IgD-negative memory B cell (primary cell): ENCODE measurements at regions not wholly inside any gene's neighbourhood (a gene's known extent, or its start where the extent isn't known, plus 50 kb on each side); places are given as distances from the start of the nearest gene placed in this dataset.
"Not testable (repeated sequence)": the region's sequence is repeated elsewhere in the genome, so short reads cannot be mapped to it uniquely, and the experiment has no call there.

Experiments
- H3K27ac Mint-ChIP-seq, 3 donors: one replicate each; pipeline ENCODE4 v1.8.0; 2020 to 2022; ENCODE audit warnings: mild to moderate bottlenecking in 3 of 3, mixed read lengths in 3 of 3, moderate library complexity in 1 of 3
- H3K27me3 Mint-ChIP-seq: one replicate; pipeline ENCODE4 v1.8.0; 2021; ENCODE audit warnings: mixed read lengths
- H3K36me3 Mint-ChIP-seq: one replicate; pipeline ENCODE4 v1.8.0; 2020; ENCODE audit warnings: mild to moderate bottlenecking, mixed read lengths
- H3K4me1 Mint-ChIP-seq, 3 donors: one replicate each; pipeline ENCODE4 v1.8.0; 2020 to 2022; ENCODE audit warnings: mixed read lengths in 3 of 3, mild to moderate bottlenecking in 1 of 3
- H3K4me3 Mint-ChIP-seq, 4 donors: one replicate each; pipeline ENCODE4 v1.8.0; 2020 to 2022; ENCODE audit warnings: mild to moderate bottlenecking in 4 of 4, mixed read lengths in 4 of 4, moderate library complexity in 3 of 4
- H3K9me3 Mint-ChIP-seq, 3 donors: one replicate each; pipeline ENCODE4 v1.8.0; 2020 to 2021; ENCODE audit warnings: mixed read lengths in 3 of 3, mild to moderate bottlenecking in 1 of 3

- no peak overlapping the region for H3K27ac Mint-ChIP-seq
- peaks cover 2% of the 10 kb centered on the region for H3K36me3 Mint-ChIP-seq
- no peak overlapping the region for H3K4me3 Mint-ChIP-seq
These were observed 1756.8 kb upstream of the SEL1L start for GRCh38 chr14:83290447-83290846.

GRCh38 chr14:83291714-83292113 is 1758.1 kb upstream of the SEL1L start:
- Mint-ChIP-seq H3K9me3 (peaks cover 0 to 13% (median 0%) of the 10 kb centered on the region in 3 donors), H3K36me3 (peaks cover 2% of the 10 kb centered on the region), H3K27me3 (no peaks in the 10 kb centered on the region), H3K27ac (no peak overlapping the region), H3K4me1 (no peaks in the 10 kb centered on the region), H3K4me3 (no peak overlapping the region)

More at GRCh38 chr14:83290447-83290846, 1756.8 kb upstream of the SEL1L start:
- Mint-ChIP-seq H3K9me3 (peaks cover 0 to 13% (median 0%) of the 10 kb centered on the region in 3 donors), H3K27me3 (no peaks in the 10 kb centered on the region), H3K4me1 (no peaks in the 10 kb centered on the region)

- Mint-ChIP-seq H3K27me3 (no peaks in the 10 kb centered on the region), H3K36me3 (peaks cover 2% of the 10 kb centered on the region), H3K27ac (no peak overlapping the region), H3K9me3 (peaks cover 0 to 10% (median 1%) of the 10 kb centered on the region in 3 donors), H3K4me1 (no peaks in the 10 kb centered on the region), H3K4me3 (no peak overlapping the region)
These were observed 1761.3 kb upstream of the SEL1L start for GRCh38 chr14:83294941-83295340.

GRCh38 chr14:83297361-83297760 is 1763.7 kb upstream of the SEL1L start:
- Mint-ChIP-seq H3K4me3 (no peak overlapping the region), H3K9me3 (peaks cover 0 to 10% (median 1%) of the 10 kb centered on the region in 3 donors), H3K27ac (no peak overlapping the region), H3K36me3 (peaks cover 2% of the 10 kb centered on the region), H3K27me3 (no peaks in the 10 kb centered on the region), H3K4me1 (no peaks in the 10 kb centered on the region)

- H3K27ac Mint-ChIP-seq, H3K9me3 Mint-ChIP-seq, H3K4me1 Mint-ChIP-seq, H3K27me3 Mint-ChIP-seq, H3K36me3 Mint-ChIP-seq, H3K4me3 Mint-ChIP-seq: not testable (repeated sequence)
These were observed 1764.4 kb upstream of the SEL1L start for GRCh38 chr14:83298016-83298415.

- Mint-ChIP-seq H3K27me3 (no peaks in the 10 kb centered on the region), H3K4me1 (no peaks in the 10 kb centered on the region), H3K4me3 (no peak overlapping the region), H3K27ac (no peak overlapping the region), H3K36me3 (no peaks in the 10 kb centered on the region), H3K9me3 (peaks cover 0 to 8% (median 1%) of the 10 kb centered on the region in 3 donors)
These were observed 1766.9 kb upstream of the SEL1L start for GRCh38 chr14:83300476-83301064.

GRCh38 chr14:83301791-83302190 is 1768.1 kb upstream of the SEL1L start:
- H3K4me1 Mint-ChIP-seq = no peaks in the 10 kb centered on the region
- no peak overlapping the region for H3K4me3 Mint-ChIP-seq
- H3K27me3 Mint-ChIP-seq = no peaks in the 10 kb centered on the region
- no peak overlapping the region for H3K27ac Mint-ChIP-seq
- no peaks in the 10 kb centered on the region for H3K36me3 Mint-ChIP-seq
- H3K9me3 Mint-ChIP-seq = peaks cover 0 to 8% (median 4%) of the 10 kb centered on the region in 3 donors

- no peaks in the 10 kb centered on the region for H3K27me3 Mint-ChIP-seq
- H3K36me3 Mint-ChIP-seq = no peaks in the 10 kb centered on the region
- H3K4me1 Mint-ChIP-seq = no peaks in the 10 kb centered on the region
- H3K9me3 Mint-ChIP-seq = peaks cover 3 to 7% (median 6%) of the 10 kb centered on the region in 3 donors
- H3K4me3 Mint-ChIP-seq = no peak overlapping the region
- no peak overlapping the region for H3K27ac Mint-ChIP-seq
These were observed 1775.6 kb upstream of the SEL1L start for GRCh38 chr14:83309211-83309610.

GRCh38 chr14:83309833-83310232 is 1776.2 kb upstream of the SEL1L start:
- Mint-ChIP-seq H3K4me1 (no peaks in the 10 kb centered on the region), H3K9me3 (peaks cover 3 to 9% (median 7%) of the 10 kb centered on the region in 3 donors), H3K27ac (no peak overlapping the region), H3K36me3 (no peaks in the 10 kb centered on the region), H3K4me3 (no peak overlapping the region), H3K27me3 (no peaks in the 10 kb centered on the region)

GRCh38 chr14:83312511-83312910 is 1778.9 kb upstream of the SEL1L start:
- Mint-ChIP-seq H3K27ac (no peak overlapping the region), H3K27me3 (no peaks in the 10 kb centered on the region), H3K4me3 (no peak overlapping the region), H3K4me1 (no peaks in the 10 kb centered on the region), H3K36me3 (no peaks in the 10 kb centered on the region), H3K9me3 (peaks cover 6 to 13% (median 7%) of the 10 kb centered on the region in 3 donors)

- no peak overlapping the region for H3K27ac Mint-ChIP-seq
- H3K36me3 Mint-ChIP-seq = no peaks in the 10 kb centered on the region
- H3K4me3 Mint-ChIP-seq = no peak overlapping the region
- H3K4me1 Mint-ChIP-seq = no peaks in the 10 kb centered on the region
- H3K27me3 Mint-ChIP-seq = no peaks in the 10 kb centered on the region
- peaks cover 6 to 17% (median 7%) of the 10 kb centered on the region in 3 donors for H3K9me3 Mint-ChIP-seq
These were observed 1781.1 kb upstream of the SEL1L start for GRCh38 chr14:83314764-83315163.

- Mint-ChIP-seq H3K4me1 (no peaks in the 10 kb centered on the region), H3K4me3 (no peak overlapping the region), H3K27ac (no peak overlapping the region), H3K9me3 (peaks cover 4 to 13% (median 4%) of the 10 kb centered on the region in 3 donors), H3K27me3 (no peaks in the 10 kb centered on the region), H3K36me3 (no peaks in the 10 kb centered on the region)
These were observed 1782.7 kb upstream of the SEL1L start for GRCh38 chr14:83316356-83316755.

- H3K4me3 Mint-ChIP-seq = no peak overlapping the region
These were observed 1787.2 kb upstream of the SEL1L start for GRCh38 chr14:83320837-83321236.

GRCh38 chr14:83331513-83331912 is 1797.9 kb upstream of the SEL1L start:
- no peaks in the 10 kb centered on the region for H3K36me3 Mint-ChIP-seq
- H3K4me1 Mint-ChIP-seq = no peaks in the 10 kb centered on the region
- H3K27me3 Mint-ChIP-seq = no peaks in the 10 kb centered on the region
- H3K4me3 Mint-ChIP-seq = no peak overlapping the region
- H3K9me3 Mint-ChIP-seq = peaks cover 0 to 3% (median 1%) of the 10 kb centered on the region in 3 donors
- no peak overlapping the region for H3K27ac Mint-ChIP-seq

More at GRCh38 chr14:83320837-83321236, 1787.2 kb upstream of the SEL1L start:
- Mint-ChIP-seq H3K36me3 (no peaks in the 10 kb centered on the region), H3K4me1 (no peaks in the 10 kb centered on the region), H3K27ac (no peak overlapping the region), H3K9me3 (peaks cover 3 to 8% (median 4%) of the 10 kb centered on the region in 3 donors), H3K27me3 (no peaks in the 10 kb centered on the region)

- Mint-ChIP-seq H3K9me3 (peaks cover 0 to 3% (median 3%) of the 10 kb centered on the region in 3 donors), H3K4me3 (no peak overlapping the region), H3K27me3 (no peaks in the 10 kb centered on the region), H3K27ac (no peak overlapping the region), H3K4me1 (no peaks in the 10 kb centered on the region), H3K36me3 (no peaks in the 10 kb centered on the region)
These were observed 1808.9 kb upstream of the SEL1L start for GRCh38 chr14:83342590-83342989.

GRCh38 chr14:83347874-83348273 is 1814.2 kb upstream of the SEL1L start:
- H3K36me3 Mint-ChIP-seq = no peaks in the 10 kb centered on the region
- H3K27ac Mint-ChIP-seq = no peak overlapping the region
- H3K27me3 Mint-ChIP-seq = no peaks in the 10 kb centered on the region
- H3K9me3 Mint-ChIP-seq = peaks cover 3 to 7% (median 4%) of the 10 kb centered on the region in 3 donors
- no peaks in the 10 kb centered on the region for H3K4me1 Mint-ChIP-seq
- H3K4me3 Mint-ChIP-seq = no peak overlapping the region
